Smooth muscle cell (in vitro differentiated cells): ENCODE measurements at regions not wholly inside any gene's neighbourhood (a gene's known extent, or its start where the extent isn't known, plus 50 kb on each side); places are given as distances from the start of the nearest gene placed in this dataset.
A peak's percentile ranks its signal among the peaks of the same experiment; 100 is the strongest.

ENCODE experiments used
- DNase-seq: peaks from one replicate; lab custom pipeline; 2025; ENCODE audit not compliant: unreplicated experiment; lab: John Stamatoyannopoulos, UW
- H2AFZ ChIP-seq: fragments of 200-600 bp; sonication (generic); 2 replicates; pipeline ENCODE4 v1.6.0; 2016; ENCODE audit warnings: antibody characterized with exemption, low read depth, mild to moderate bottlenecking
- H3F3A ChIP-seq: fragments of 200-600 bp; sonication (generic); 2 replicates; pipeline ENCODE4 v1.6.0; 2017; ENCODE audit warnings: antibody characterized with exemption, low read depth
- H3K27ac ChIP-seq: fragments of 200-600 bp; sonication (generic); 2 replicates; pipeline ENCODE4 v1.5.1; 2016; ENCODE audit warnings: low read depth, mild to moderate bottlenecking
- H3K27me3 ChIP-seq: fragments of 200-600 bp; sonication (generic); 2 replicates; pipeline ENCODE4 v1.6.1; 2016; ENCODE audit warnings: low read depth, mild to moderate bottlenecking
- H3K36me3 ChIP-seq: fragments of 200-600 bp; sonication (generic); 2 replicates; pipeline ENCODE4 v1.5.1; 2016; ENCODE audit warnings: low read depth
- H3K4me1 ChIP-seq: fragments of 200-600 bp; sonication (generic); 2 replicates; pipeline ENCODE4 v1.5.1; 2016; ENCODE audit warnings: low read depth
- H3K4me2 ChIP-seq: fragments of 200-600 bp; sonication (generic); 2 replicates; pipeline ENCODE4 v1.6.0; 2016; ENCODE audit warnings: mild to moderate bottlenecking
- H3K4me3 ChIP-seq: fragments of 200-600 bp; sonication (generic); 2 replicates; pipeline ENCODE4 v1.5.1; 2016; ENCODE audit warnings: mild to moderate bottlenecking
- H3K79me2 ChIP-seq: fragments of 200-600 bp; sonication (generic); 2 replicates; pipeline ENCODE4 v1.6.0; 2016; ENCODE audit warnings: low read depth, mild to moderate bottlenecking
- H3K9ac ChIP-seq: fragments of 200-600 bp; sonication (generic); 2 replicates; pipeline ENCODE4 v1.6.0; 2016; ENCODE audit warnings: low read depth
- H3K9me3 ChIP-seq: fragments of 200-600 bp; sonication (generic); replicated peaks from 2 replicates; pipeline ENCODE4 v1.5.1; 2016; ENCODE audit warnings: low read depth
- H4K20me1 ChIP-seq: fragments of 200-600 bp; sonication (generic); 2 replicates; pipeline ENCODE4 v1.6.0; 2016; ENCODE audit warnings: low read depth
- WGBS: methylation state at CpG from one replicate; pipeline ENCODE4 v1.1.7; 2016; ENCODE audit warnings: low lambda C conversion rate; 5-methylcytosine and 5-hydroxymethylcytosine counted together
- TF ChIP-seq, protein P1 (sequence below): fragments of 200-600 bp; sonication (generic); IDR thresholded peaks from 2 replicates; pipeline ENCODE4 v1.5.1; 2017; ENCODE audit warnings: borderline replicate concordance, mild to moderate bottlenecking, antibody characterized with exemption; ENCODE audit not compliant: insufficient read depth, poor library complexity, severe bottlenecking

DNA sequence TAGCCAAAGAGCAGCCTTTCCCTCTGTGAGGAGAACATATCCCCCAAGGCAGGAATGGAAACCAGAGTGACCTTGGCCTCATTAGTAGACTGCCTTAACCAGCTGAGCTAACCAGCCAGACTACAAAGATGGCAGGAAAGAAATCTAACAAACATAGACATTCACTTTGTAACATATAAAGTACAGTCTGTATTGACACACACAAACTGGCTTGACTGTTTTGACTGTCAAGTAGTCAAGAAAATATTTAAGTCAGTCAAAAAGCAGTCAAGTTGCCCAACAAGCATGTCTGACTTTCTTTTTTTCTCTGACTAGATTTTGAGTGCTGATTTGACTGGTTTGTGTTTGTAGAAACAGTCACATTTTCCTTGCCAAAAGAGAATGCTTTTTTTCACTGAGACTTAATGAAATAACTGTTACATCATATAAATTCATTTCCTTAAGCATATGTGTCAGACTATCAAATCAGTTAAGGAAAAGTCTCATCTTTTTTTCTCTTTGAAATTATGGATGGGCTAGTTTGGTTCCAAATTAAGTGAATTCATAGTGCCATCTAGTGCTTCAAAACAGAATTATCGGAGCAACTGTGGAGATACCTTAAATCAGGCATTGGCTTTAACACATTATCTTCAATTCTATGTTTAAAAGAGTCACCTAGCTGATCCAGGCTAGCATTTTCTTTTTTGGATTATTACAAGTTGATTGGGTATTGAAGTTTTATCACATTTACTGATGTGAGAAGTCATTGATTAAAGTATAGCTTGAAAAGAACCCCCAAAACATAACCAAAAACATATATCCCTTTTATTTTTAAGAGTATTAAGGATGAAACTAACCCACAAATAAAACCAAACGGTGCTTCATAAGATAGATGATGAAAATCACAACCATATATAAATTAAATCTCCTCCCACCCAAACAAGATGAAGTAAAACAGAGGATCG is 75.0 kb downstream of the ATP6V1G3 start:
- no peak for DNase-seq
- Histone ChIP-seq H3K27ac (no peak overlapping the region), H3K36me3 (no peaks in the 10 kb centered on the region)

DNA sequence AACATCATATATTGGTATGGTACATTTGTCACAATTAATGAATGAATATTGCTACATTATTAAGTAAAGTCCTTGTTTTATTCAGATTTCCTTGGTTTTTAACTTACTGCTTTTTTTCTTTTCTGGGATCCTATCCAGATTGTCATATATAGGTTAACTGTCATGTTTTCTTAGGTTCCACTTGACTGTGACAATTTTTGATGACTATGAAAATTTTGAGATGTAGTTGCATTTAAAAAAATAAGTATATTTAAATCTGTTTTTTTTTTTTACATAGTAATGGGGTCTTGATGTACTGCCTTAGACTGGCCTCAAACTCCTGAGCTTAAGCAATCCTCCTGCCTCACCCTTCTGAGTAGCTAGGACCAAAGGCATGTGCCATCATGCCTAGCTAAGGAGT is 76.8 kb downstream of the ATP6V1G3 start:
- no peaks in the 10 kb centered on the region for H3K4me1 ChIP-seq
- no peaks in the 10 kb centered on the region for H3K9me3 ChIP-seq
- H3K9ac ChIP-seq, result no peak overlapping the region
- no peak overlapping the region for H3K4me3 ChIP-seq
- H3K36me3 ChIP-seq, result no peaks in the 10 kb centered on the region
- no peaks in the 10 kb centered on the region for H3K79me2 ChIP-seq
- no peak overlapping the region for H2AFZ ChIP-seq
- no peak overlapping the region for H3K27ac ChIP-seq
- no peaks in the 10 kb centered on the region for H4K20me1 ChIP-seq
- H3K27me3 ChIP-seq, result no peaks in the 10 kb centered on the region
- TF ChIP-seq, protein P1, sequence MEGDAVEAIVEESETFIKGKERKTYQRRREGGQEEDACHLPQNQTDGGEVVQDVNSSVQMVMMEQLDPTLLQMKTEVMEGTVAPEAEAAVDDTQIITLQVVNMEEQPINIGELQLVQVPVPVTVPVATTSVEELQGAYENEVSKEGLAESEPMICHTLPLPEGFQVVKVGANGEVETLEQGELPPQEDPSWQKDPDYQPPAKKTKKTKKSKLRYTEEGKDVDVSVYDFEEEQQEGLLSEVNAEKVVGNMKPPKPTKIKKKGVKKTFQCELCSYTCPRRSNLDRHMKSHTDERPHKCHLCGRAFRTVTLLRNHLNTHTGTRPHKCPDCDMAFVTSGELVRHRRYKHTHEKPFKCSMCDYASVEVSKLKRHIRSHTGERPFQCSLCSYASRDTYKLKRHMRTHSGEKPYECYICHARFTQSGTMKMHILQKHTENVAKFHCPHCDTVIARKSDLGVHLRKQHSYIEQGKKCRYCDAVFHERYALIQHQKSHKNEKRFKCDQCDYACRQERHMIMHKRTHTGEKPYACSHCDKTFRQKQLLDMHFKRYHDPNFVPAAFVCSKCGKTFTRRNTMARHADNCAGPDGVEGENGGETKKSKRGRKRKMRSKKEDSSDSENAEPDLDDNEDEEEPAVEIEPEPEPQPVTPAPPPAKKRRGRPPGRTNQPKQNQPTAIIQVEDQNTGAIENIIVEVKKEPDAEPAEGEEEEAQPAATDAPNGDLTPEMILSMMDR, result no peak
- no peaks in the 10 kb centered on the region for H3F3A ChIP-seq
- DNase-seq, result no peak
- H3K4me2 ChIP-seq, result no peak overlapping the region

More for the DNA sequence above, 75.0 kb downstream of the ATP6V1G3 start:
- H3K79me2 ChIP-seq, result no peaks in the 10 kb centered on the region
- H3K9me3 ChIP-seq, result no peaks in the 10 kb centered on the region
- no peak overlapping the region for H3K4me3 ChIP-seq
- TF ChIP-seq, protein P1, result peak; percentile 60
- WGBS, result 44% methylated on average over 3 of the region's 3 CpGs
- H3K4me1 ChIP-seq, result no peaks in the 10 kb centered on the region
- H3F3A ChIP-seq, result no peaks in the 10 kb centered on the region
- H2AFZ ChIP-seq, result peak overlapping the region; percentile 11
- no peaks in the 10 kb centered on the region for H3K27me3 ChIP-seq
- H3K4me2 ChIP-seq, result no peak overlapping the region
- no peak overlapping the region for H3K9ac ChIP-seq
- no peaks in the 10 kb centered on the region for H4K20me1 ChIP-seq

DNA sequence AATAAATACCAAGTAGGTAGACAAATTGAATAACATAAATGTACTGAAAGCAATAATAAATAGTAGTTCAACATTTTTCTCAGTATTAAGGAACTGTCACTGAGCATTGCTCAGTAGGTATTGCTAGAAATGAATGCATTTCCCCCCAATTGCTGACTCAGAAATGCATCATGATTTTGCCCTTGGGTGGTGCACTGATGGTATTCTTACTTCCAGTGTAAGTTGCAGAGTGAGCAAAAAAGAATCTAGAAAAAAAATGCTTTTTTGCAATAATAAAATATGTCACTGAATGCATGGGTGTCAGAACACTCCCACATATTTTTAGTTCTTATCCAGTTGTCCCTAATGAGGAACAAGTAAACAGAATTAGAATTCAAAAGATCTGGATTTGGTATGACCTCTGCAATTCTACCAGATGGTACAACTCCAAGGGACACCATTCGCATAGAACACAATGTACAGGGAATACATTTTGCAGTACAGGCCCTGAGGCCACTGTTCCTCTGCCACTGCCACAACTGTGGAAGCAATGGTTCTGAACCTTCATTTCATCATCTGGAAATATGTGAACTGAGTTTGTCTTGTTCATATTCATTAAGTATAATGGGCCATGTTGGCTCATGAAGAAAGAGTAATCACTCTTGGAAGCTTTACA is 78.0 kb downstream of the ATP6V1G3 start:
- Histone ChIP-seq H3K4me2 (no peak overlapping the region), H3K79me2 (no peaks in the 10 kb centered on the region), H3K9me3 (no peaks in the 10 kb centered on the region), H2AFZ (no peak overlapping the region), H3K4me3 (no peak overlapping the region), H3K27ac (no peak overlapping the region), H3K27me3 (no peaks in the 10 kb centered on the region), H4K20me1 (no peaks in the 10 kb centered on the region), H3F3A (no peaks in the 10 kb centered on the region), H3K36me3 (no peaks in the 10 kb centered on the region), H3K4me1 (no peaks in the 10 kb centered on the region), H3K9ac (no peak overlapping the region)
- TF ChIP-seq, protein P1, result no peak
- WGBS, result 100% methylated on average over 1 of the region's 1 CpG
- DNase-seq, result no peak

DNA sequence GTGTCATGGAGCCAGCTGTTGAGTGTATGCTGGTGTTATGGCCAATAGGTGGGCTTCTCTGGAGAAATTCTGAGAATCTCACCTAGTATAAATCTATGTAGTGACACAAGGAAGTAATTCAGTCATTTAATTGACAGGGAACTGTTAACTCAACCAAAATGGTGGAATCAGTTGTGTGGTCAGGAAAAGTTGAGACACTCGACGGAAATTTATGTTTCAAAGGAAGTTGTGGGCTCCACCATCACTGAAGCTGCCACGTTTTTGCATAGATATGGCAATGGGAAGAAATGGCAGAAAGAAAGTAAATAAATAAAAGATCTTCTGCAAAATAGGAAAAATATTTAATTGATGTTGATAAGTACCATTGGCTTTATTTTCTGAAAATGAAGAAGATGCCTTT is 84.5 kb downstream of the ATP6V1G3 start:
- Histone ChIP-seq H3F3A (no peaks in the 10 kb centered on the region), H3K27me3 (no peaks in the 10 kb centered on the region), H3K9ac (no peak overlapping the region), H4K20me1 (no peaks in the 10 kb centered on the region), H3K9me3 (no peaks in the 10 kb centered on the region), H3K36me3 (no peaks in the 10 kb centered on the region), H3K79me2 (no peaks in the 10 kb centered on the region), H3K27ac (no peak overlapping the region), H3K4me1 (no peaks in the 10 kb centered on the region), H2AFZ (no peak overlapping the region), H3K4me2 (no peak overlapping the region), H3K4me3 (no peak overlapping the region)
- DNase-seq, result no peak
- TF ChIP-seq, protein P1, result no peak
- 96% methylated on average over 3 of the region's 3 CpGs for WGBS
